Activated naive CD8-positive, alpha-beta T cell treated with anti-CD3 and anti-CD28 coated beads, Interleukin-2, amount 50 U/mL, for 16 hours (primary cell): ENCODE measurements at regions not wholly inside any gene's neighbourhood (a gene's known extent, or its start where the extent isn't known, plus 50 kb on each side); places are given as distances from the start of the nearest gene placed in this dataset.
A peak's percentile ranks its signal among the peaks of the same experiment; 100 is the strongest.

Source experiments
- DNase-seq: peaks from one replicate; pipeline ENCODE4 v3.0.0-alpha.2; 2020; ENCODE audit warnings: low read depth, low spot score

GRCh38 chr4:24419181-24420034, 164.9 kb downstream of the DHX15 start:
- DNase-seq = peak; percentile 39

GRCh38 chr4:24417206-24417605, 167.1 kb downstream of the DHX15 start:
- DNase-seq = no peak

- no peak for DNase-seq
These were observed 168.1 kb downstream of the DHX15 start for GRCh38 chr4:24416293-24416692.

GRCh38 chr4:24413311-24413784, 171.0 kb downstream of the DHX15 start:
- no peak for DNase-seq

DNA sequence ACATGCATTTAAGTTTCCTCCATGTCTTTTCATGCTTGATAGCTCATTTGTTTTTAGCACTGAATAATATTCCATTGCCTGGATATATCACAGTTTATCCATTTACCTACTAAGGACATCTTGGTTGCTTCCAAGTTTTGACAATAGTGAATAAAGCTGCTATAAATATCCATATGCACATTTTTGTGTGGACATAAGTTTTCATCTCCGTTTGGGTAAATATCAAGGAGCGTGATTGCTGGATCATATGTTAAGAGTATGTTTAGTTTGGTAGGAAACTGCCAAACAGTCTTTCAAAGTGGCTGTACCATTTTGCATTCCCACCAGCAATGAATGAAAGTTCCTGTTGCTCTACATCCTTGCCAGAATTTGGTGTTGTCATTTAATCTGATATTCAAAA, 172.5 kb downstream of the DHX15 start:
- DNase-seq = no peak

GRCh38 chr4:24411299-24411698, 173.1 kb downstream of the DHX15 start:
- no peak for DNase-seq

- DNase-seq = no peak
These were observed 175.7 kb downstream of the DHX15 start for GRCh38 chr4:24408640-24409039.

DNA sequence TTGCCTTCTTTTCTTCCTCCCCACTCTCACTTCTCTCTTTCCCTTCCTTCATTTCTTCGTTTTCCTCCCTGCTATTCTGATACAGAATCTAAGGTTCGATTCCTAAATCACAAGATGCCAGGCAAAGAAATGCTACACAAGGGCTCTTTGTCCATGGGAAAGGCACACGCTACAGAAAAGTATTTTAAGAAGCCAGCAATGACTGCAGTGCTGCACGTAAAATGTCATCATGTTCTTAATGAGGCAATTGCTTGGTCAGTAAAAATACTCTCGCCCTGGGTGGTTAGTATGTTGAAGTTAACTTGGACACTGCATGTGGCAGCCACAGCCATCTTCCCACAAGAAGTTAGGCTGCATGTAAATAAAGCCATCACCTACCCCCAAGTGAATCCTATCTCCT, 178.4 kb downstream of the DHX15 start:
- DNase-seq = no peak

DNA sequence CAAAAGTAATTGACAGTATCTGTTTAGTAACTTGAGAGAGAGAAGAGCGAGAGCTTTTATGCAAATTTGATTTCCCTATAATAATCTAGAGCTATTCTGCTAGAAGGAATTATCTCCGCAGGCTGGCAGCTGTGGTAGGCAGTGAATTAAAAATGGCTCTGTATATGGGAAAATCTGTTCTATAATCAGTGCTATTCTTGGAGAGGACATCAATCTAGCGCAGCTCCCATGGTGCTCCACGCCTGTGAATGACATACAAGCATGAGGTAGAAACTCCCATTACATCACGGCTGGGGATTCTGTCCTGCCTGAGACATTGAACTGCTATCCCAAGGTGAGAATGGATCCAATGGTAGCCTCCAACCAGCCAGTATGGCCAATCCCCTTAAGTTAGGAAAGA, 179.0 kb downstream of the DHX15 start:
- DNase-seq = no peak

DNA sequence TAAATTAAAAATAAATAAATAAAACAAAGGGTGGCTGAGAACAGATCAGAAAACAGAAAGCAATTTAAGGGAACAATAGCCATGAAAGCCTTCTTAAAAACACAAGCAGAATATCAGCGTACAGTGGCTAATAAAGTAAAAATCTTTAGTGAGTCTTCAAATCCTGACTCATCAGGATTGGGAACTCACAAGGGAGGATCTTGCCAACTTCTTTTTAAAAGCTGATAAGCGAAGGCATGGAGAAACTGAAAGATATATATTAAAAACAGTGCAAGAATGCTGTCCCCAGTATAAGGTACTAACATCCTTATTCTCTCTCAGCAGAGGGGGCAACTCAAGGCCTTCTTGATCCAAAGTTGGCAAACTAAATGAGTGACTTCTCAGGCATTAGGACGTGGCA, 180.1 kb downstream of the DHX15 start:
- DNase-seq = no peak

- DNase-seq = no peak
These were observed 181.1 kb downstream of the DHX15 start for GRCh38 chr4:24403265-24403664.

DNA sequence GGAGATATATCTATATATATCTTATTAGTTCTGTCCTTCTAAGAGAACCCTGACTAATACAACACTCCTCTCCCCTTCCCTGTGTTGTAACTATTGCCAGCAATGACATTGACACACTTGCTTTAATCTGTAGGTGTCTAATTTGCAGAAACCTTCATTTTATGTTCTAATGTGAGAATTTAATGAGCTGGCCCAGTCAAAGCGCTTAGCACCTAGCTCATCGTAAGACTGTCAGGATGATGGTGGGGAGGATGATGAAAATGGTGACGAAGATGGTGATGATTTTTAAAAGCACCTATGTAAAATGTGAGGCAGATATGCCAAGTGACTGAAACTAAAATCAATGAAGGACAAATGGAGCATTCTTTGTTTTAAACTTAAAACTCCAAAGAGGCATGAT, 183.8 kb downstream of the DHX15 start:
- no peak for DNase-seq

- no peak for DNase-seq
These were observed 187.4 kb downstream of the DHX15 start for GRCh38 chr4:24396988-24397387.

DNA sequence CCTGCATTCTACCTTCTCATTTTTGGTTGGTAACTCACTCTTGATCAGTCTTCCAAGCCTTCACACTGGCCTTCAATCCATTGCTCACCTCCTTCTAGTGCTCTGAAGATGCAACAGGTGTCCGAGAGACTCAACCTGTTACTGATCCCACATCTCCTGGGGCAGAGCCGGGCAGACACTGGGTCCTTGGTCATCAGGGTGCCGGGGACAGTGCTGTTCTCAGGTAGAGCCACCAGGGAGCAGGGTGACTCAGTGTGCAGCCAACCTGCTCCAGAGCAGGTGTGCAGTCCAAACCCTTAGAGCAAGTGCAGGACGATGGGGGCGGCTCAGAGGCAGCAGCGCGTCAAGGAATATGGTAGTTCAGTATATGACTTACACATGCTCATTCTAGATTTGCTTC, 188.4 kb downstream of the DHX15 start:
- no peak for DNase-seq

- no peak for DNase-seq
These were observed 190.3 kb downstream of the DHX15 start for GRCh38 chr4:24394041-24394440.

DNA sequence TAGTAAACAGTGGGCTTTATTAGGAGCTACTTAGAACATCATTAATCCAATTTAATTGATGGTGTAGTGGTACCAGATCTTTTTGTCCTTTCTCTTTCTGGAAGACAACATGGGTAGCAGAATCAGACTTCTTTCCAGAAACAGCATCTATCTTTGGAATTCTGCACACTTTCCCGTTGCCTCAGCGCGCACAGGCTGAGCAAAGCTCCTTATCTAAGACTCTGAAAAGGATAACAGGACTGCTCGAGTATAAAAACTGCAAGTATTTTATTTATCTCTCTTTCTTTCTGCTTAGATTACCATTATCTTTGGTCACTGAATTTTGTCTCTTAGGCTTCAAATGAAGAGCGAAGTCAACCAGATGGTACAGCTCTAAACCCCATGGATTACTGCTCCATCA, 191.7 kb downstream of the DHX15 start:
- DNase-seq = no peak

DNA sequence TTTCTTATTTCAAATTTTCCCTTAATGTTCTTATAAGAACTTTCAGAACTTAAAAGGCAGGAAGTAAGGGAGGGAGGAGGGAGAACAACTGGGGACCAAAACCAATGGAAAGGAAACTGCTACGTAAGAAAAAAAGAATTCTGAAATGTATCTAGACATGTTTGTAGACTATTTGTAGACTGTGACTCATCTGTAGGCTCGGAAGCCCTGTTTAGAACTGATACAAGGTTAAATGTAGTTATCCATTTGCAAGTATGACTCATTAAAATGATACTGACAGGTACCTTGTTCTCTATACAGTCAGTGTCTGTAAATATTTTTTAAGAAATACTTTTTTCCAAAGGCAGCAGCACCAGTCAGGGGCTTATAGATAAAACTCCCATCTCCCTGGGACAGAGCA, 202.0 kb downstream of the DHX15 start:
- no peak for DNase-seq

GRCh38 chr4:24380957-24381665, 203.2 kb downstream of the DHX15 start:
- no peak for DNase-seq

DNA sequence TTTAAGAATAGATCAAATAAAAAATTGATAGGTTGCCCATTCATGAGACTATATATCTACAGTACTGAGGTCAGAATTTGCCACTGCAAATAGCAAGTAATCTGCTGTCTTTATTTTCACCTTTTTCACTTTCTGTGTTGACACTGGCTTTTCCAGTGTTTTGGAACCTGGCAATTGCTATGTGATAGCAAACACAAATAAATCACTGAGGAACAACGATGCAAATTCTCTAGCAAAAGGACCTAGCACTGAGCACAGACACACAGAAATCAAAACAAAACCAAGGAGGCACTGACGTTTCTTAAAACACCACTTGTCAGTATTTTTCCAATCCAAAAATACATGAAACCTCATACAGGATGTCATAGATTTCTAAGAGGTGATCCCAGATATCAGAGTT, 210.7 kb downstream of the DHX15 start:
- no peak for DNase-seq

- no peak for DNase-seq
These were observed 211.5 kb downstream of the DHX15 start for GRCh38 chr4:24372881-24373280.

DNA sequence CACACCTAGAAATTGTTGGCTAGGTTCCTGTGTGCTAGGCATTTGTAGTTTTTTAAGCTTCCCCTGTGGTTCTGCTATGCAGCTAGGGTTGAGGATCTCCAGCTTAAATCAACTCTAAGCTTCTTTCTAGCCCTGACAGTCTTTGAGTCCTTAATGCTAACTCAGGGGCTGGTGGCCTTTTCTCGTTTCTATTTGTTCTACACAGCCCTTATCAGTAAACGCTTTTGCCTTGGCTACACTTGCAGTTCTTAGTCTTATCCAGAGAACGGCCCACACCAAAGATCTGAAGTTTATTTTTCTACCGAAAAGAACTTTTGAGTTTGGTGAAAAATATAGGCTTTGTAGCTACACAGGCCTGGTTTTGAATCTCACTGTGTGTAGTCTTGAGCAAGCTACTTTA, 212.0 kb downstream of the DHX15 start:
- no peak for DNase-seq

GRCh38 chr4:24370421-24370820, 213.9 kb downstream of the DHX15 start:
- no peak for DNase-seq

- no peak for DNase-seq
These were observed 214.8 kb downstream of the DHX15 start for GRCh38 chr4:24369507-24370029.
